ENCODE measurements at regions not wholly inside any gene's neighbourhood (a gene's known extent, or its start where the extent isn't known, plus 50 kb on each side); places are given as distances from the start of the nearest gene placed in this dataset.

DNA sequence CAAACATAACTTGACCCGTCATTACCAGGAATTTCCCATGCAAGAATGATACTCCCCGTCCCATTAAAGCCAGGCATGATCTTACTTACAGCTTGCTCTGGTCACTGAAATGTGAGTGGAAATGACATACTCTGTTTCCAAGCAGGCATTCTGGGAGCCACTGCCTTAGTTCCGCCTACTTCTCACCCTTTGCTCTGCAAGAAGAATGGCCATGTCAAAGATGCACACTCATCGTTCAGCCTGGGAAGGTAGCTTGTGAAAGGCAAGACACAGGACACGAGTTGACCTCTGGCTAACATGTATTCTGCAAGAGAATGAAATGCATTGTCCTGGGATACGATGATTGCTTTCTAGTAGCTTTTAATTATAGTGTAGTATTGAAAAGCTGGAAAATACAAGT is 1144.4 kb downstream of the NLGN4X start:
- Histone ChIP-seq H3K27me3 (ENCODE audit: control insufficient read depth in 2 of 2, insufficient read depth in 2 of 2, low read length in 2 of 2) (no peaks in the 10 kb centered on the region), H3K4me3 (replicated peaks in 1 of 3; ENCODE audit: insufficient read depth in 1 of 3, low read depth in 1 of 3, low read length in 3 of 3) (no peak overlapping the region), H3K4me2 (ENCODE audit: insufficient read depth, low read length) (no peak overlapping the region), H3K36me3 (ENCODE audit: control insufficient read depth in 2 of 2, extremely low read depth in 1 of 2, insufficient read depth in 2 of 2, low read length in 2 of 2) (no peaks in the 10 kb centered on the region), H3K9me1 (replicated peaks; ENCODE audit: control insufficient read depth, extremely low read depth, insufficient read depth, low read length) (no peaks in the 10 kb centered on the region), H3K27ac (ENCODE audit: insufficient read depth, low read depth, low read length) (no peak overlapping the region), H3K4me1 (ENCODE audit: control insufficient read depth, extremely low read depth, insufficient read depth, low read length) (no peaks in the 10 kb centered on the region), H3K9ac (replicated peaks; ENCODE audit: extremely low read depth, insufficient read depth, low read length) (no peak overlapping the region), H3K79me2 (ENCODE audit: control insufficient read depth, insufficient read depth, low read length) (no peaks in the 10 kb centered on the region), H3K9me3 (replicated peaks; ENCODE audit: control insufficient read depth, insufficient read depth, low read length) (no peaks in the 10 kb centered on the region), H2AFZ (ENCODE audit: low read depth, low read length) (no peak overlapping the region), H4K20me1 (replicated peaks; ENCODE audit: control insufficient read depth, extremely low read depth, insufficient read depth, low read length) (no peaks in the 10 kb centered on the region)
- ChIA-PET POLR2A (no interaction called here), CTCF (no interaction called here)
- BruUV-seq (replicated peaks): no TSS peak
- FAIRE-seq (no peak), DNase-seq (ENCODE audit: low read depth, low spot score) (no peak)
- intact Hi-C loops (cut with micrococcal nuclease): no loop called here
- TF ChIP-seq, protein P1, sequence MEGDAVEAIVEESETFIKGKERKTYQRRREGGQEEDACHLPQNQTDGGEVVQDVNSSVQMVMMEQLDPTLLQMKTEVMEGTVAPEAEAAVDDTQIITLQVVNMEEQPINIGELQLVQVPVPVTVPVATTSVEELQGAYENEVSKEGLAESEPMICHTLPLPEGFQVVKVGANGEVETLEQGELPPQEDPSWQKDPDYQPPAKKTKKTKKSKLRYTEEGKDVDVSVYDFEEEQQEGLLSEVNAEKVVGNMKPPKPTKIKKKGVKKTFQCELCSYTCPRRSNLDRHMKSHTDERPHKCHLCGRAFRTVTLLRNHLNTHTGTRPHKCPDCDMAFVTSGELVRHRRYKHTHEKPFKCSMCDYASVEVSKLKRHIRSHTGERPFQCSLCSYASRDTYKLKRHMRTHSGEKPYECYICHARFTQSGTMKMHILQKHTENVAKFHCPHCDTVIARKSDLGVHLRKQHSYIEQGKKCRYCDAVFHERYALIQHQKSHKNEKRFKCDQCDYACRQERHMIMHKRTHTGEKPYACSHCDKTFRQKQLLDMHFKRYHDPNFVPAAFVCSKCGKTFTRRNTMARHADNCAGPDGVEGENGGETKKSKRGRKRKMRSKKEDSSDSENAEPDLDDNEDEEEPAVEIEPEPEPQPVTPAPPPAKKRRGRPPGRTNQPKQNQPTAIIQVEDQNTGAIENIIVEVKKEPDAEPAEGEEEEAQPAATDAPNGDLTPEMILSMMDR (IDR thresholded peaks at IDR 0.05; ENCODE audit: extremely low read depth in 1 of 2, insufficient read depth in 1 of 2, low read depth in 1 of 2, low read length in 2 of 2): no peak
- TF ChIP-seq FOS (IDR thresholded peaks at IDR 0.05; ENCODE audit: borderline replicate concordance, insufficient read depth, low read length) (no peak), MYC (IDR thresholded peaks at IDR 0.05; ENCODE audit: low read depth, low read length) (no peak), EZH2 (IDR thresholded peaks at IDR 0.05; ENCODE audit: borderline replicate concordance, low read depth, low read length, severe bottlenecking) (no peak), GATA2 (IDR thresholded peaks at IDR 0.05; ENCODE audit: insufficient read depth, insufficient read length, low read depth, low read length) (no peak), JUN (IDR thresholded peaks at IDR 0.05; ENCODE audit: borderline replicate concordance, insufficient read depth, insufficient read length, low read depth) (no peak), POLR2AphosphoS5 (IDR thresholded peaks at IDR 0.05; ENCODE audit: insufficient read depth, low read depth, low read length) (no peak), POLR2A (IDR thresholded peaks at IDR 0.05; ENCODE audit: low read depth, low read length) (no peak)
- TF ChIP-seq, protein P2, sequence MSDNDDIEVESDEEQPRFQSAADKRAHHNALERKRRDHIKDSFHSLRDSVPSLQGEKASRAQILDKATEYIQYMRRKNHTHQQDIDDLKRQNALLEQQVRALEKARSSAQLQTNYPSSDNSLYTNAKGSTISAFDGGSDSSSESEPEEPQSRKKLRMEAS (IDR thresholded peaks at IDR 0.05; ENCODE audit: insufficient read depth, insufficient read length): no peak
- dilution Hi-C loops (cut with MboI; ENCODE audit: extremely low pct_ligation_motif_present, low sequenced_read_pairs): no loop called here
